ENCODE measurements at regions not wholly inside any gene's neighbourhood (a gene's known extent, or its start where the extent isn't known, plus 50 kb on each side); places are given as distances from the start of the nearest gene placed in this dataset.

DNA sequence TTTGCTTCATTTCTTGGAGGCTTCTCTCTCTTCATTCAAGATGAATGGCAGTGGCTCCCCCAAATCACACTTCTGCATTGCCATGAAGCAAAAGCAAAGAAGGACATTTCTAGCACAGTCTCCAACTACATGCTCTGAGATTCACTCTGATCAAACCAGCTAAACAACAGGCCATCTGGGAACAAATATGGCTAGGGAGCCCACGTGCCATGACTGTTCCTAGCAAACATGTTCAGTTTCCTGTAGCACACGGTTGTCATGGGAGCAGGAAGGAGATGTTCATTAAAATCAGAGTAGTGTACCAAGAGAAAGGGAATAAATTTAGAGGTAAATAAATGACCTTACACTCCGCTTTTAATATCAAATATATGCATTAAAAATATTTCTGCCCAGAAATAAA lies 327.3 kb downstream of the GBE1 start:
- Histone ChIP-seq H3K4me1 (no peaks in the 10 kb centered on the region), H3K36me3 (no peaks in the 10 kb centered on the region), H3K9me3 (no peaks in the 10 kb centered on the region), H3K27ac (no peak overlapping the region), H3K27me3 (no peaks in the 10 kb centered on the region), H3K4me3 (no peak overlapping the region)
- 60 to 63% methylated on average over 3 of the region's 3 CpGs for WGBS, 2 donors (ENCODE audit: low coverage in 1 of 2)
- intact Hi-C loops (cut with DNase I; ENCODE audit: low total_unique reads), result no loop called here
- in situ Hi-C loops (cut with MboI; ENCODE audit: low pct_ligation_motif_present in 1 of 4, low pct_unique_long_range_greater_than_20kb in 1 of 4, low sequenced_read_pairs in 3 of 4), result no loop called here
- no peak for TF ChIP-seq POLR2AphosphoS5 (IDR thresholded peaks at IDR 0.05)
- no peak for TF ChIP-seq EP300 (IDR thresholded peaks at IDR 0.05; ENCODE audit: low read depth)
- TF ChIP-seq POLR2A (IDR thresholded peaks at IDR 0.05), result no peak
- TF ChIP-seq, protein P1, sequence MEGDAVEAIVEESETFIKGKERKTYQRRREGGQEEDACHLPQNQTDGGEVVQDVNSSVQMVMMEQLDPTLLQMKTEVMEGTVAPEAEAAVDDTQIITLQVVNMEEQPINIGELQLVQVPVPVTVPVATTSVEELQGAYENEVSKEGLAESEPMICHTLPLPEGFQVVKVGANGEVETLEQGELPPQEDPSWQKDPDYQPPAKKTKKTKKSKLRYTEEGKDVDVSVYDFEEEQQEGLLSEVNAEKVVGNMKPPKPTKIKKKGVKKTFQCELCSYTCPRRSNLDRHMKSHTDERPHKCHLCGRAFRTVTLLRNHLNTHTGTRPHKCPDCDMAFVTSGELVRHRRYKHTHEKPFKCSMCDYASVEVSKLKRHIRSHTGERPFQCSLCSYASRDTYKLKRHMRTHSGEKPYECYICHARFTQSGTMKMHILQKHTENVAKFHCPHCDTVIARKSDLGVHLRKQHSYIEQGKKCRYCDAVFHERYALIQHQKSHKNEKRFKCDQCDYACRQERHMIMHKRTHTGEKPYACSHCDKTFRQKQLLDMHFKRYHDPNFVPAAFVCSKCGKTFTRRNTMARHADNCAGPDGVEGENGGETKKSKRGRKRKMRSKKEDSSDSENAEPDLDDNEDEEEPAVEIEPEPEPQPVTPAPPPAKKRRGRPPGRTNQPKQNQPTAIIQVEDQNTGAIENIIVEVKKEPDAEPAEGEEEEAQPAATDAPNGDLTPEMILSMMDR (IDR thresholded peaks at IDR 0.05), result no peak
- DNase-seq, result no peak

DNA sequence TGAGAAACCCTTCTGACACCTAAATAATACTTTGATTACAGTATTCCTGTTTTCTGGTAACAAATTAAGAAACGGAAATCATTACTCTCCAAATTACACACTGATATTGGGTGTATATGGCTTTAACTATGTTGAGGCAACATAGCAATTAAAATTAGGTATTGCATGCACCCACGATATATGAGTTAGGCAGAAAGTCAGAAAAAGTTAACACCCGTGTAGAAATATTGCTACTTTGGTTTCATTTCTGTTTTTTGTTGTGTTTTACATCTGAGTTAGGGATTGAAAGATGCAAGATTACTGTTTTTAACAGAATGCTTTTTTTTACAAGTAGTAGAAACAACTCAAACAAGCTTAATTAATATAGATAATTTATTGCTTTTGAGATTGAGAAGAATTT lies 327.8 kb downstream of the GBE1 start:
- TF ChIP-seq POLR2AphosphoS5 (IDR thresholded peaks at IDR 0.05) (no peak), EP300 (IDR thresholded peaks at IDR 0.05; ENCODE audit: low read depth) (no peak), POLR2A (IDR thresholded peaks at IDR 0.05) (no peak)
- TF ChIP-seq, protein P1 (IDR thresholded peaks at IDR 0.05), result no peak
- WGBS, 2 donors (ENCODE audit: low coverage in 1 of 2), result 60 to 70% methylated on average over 3 of the region's 3 CpGs
- H3K4me1 ChIP-seq, result no peaks in the 10 kb centered on the region
- in situ Hi-C loops (cut with MboI; ENCODE audit: low pct_ligation_motif_present in 1 of 4, low pct_unique_long_range_greater_than_20kb in 1 of 4, low sequenced_read_pairs in 3 of 4), result no loop called here
- no peaks in the 10 kb centered on the region for H3K9me3 ChIP-seq
- DNase-seq, result no peak
- no peak overlapping the region for H3K27ac ChIP-seq
- H3K4me3 ChIP-seq, result no peak overlapping the region
- H3K27me3 ChIP-seq, result no peaks in the 10 kb centered on the region
- intact Hi-C loops (cut with DNase I; ENCODE audit: low total_unique reads), result no loop called here
- no peaks in the 10 kb centered on the region for H3K36me3 ChIP-seq

DNA sequence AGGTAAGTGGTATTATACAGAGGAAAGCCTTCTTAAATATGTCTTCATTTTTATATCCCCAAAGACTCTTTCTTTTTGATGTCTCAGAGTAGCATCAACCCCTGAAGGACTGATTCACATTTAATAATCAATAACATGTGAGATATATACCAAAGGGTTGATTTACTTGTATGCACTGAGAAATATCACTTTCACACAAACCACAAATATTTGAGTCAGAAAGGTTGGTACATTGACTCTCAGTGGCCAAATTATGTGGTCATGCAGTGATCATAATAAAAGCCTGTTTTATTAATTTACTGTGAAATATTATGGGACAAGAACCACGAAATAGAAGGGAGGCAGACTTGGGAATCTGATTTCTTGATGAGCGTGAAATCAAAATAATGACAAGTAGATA lies 329.0 kb downstream of the GBE1 start:
- in situ Hi-C loops (cut with MboI; ENCODE audit: low pct_ligation_motif_present in 1 of 4, low pct_unique_long_range_greater_than_20kb in 1 of 4, low sequenced_read_pairs in 3 of 4), result no loop called here
- TF ChIP-seq, protein P1 (IDR thresholded peaks at IDR 0.05), result no peak
- TF ChIP-seq EP300 (IDR thresholded peaks at IDR 0.05; ENCODE audit: low read depth) (no peak), POLR2A (IDR thresholded peaks at IDR 0.05) (no peak), POLR2AphosphoS5 (IDR thresholded peaks at IDR 0.05) (no peak)
- Histone ChIP-seq H3K27ac (no peak overlapping the region), H3K36me3 (no peaks in the 10 kb centered on the region), H3K9me3 (no peaks in the 10 kb centered on the region), H3K4me1 (no peaks in the 10 kb centered on the region), H3K4me3 (no peak overlapping the region), H3K27me3 (no peaks in the 10 kb centered on the region)
- intact Hi-C loops (cut with DNase I; ENCODE audit: low total_unique reads), result no loop called here
- 83 to 84% methylated on average over 2 of the region's 2 CpGs for WGBS, 2 donors (ENCODE audit: low coverage in 1 of 2)
- DNase-seq, result no peak

DNA sequence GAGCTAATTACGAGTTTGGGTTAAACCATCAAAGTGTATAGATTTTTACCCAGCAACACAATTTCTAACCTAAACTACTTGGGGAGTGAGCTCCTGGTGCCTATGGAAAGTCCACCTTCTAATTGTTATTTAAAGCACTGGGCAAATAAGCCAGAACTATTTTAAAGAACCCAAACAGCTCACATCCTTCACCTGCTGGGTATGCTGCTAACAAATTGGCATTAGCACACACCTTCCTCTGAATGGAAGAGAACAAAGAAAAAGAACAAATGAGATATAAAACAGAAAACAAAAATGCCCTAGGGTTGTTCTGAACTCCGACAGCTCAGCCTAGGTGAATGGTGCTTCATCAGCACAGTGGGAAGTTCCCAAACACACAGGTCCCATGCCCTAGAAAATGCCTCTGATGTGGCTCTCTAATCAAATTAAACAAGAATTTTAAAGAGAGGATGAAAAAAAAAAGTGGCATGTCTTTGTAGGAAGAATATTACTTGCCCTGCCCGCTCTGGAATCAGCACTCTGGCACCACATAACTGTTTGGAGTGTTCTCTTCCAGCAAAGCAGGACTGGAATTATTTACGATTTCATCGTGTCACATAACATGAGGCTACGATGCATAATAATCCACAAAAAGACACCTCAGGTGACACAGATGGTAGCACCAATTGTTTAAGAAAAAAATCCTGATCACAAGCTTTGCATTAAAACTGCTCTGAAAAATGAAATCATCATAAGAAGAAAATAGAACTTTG lies 334.4 kb downstream of the GBE1 start:
- no peak for DNase-seq
- H3K4me3 ChIP-seq, result no peak overlapping the region
- H3K4me1 ChIP-seq, result no peaks in the 10 kb centered on the region
- no peaks in the 10 kb centered on the region for H3K27me3 ChIP-seq
- no peaks in the 10 kb centered on the region for H3K9me3 ChIP-seq
- in situ Hi-C loops (cut with MboI; ENCODE audit: low pct_ligation_motif_present in 1 of 4, low pct_unique_long_range_greater_than_20kb in 1 of 4, low sequenced_read_pairs in 3 of 4) (no loop called here), intact Hi-C loops (cut with DNase I; ENCODE audit: low total_unique reads) (no loop called here)
- H3K27ac ChIP-seq, result no peak overlapping the region
- H3K36me3 ChIP-seq, result no peaks in the 10 kb centered on the region
- TF ChIP-seq POLR2AphosphoS5 (IDR thresholded peaks at IDR 0.05) (no peak), EP300 (IDR thresholded peaks at IDR 0.05; ENCODE audit: low read depth) (no peak), POLR2A (IDR thresholded peaks at IDR 0.05) (no peak)
- TF ChIP-seq, protein P1 (IDR thresholded peaks at IDR 0.05), result no peak
- 81 to 88% methylated on average over 6 of the region's 6 CpGs for WGBS, 2 donors (ENCODE audit: low coverage in 1 of 2)
